ENCODE measurements at regions not wholly inside any gene's neighbourhood (a gene's known extent, or its start where the extent isn't known, plus 50 kb on each side); places are given as distances from the start of the nearest gene placed in this dataset.

DNA sequence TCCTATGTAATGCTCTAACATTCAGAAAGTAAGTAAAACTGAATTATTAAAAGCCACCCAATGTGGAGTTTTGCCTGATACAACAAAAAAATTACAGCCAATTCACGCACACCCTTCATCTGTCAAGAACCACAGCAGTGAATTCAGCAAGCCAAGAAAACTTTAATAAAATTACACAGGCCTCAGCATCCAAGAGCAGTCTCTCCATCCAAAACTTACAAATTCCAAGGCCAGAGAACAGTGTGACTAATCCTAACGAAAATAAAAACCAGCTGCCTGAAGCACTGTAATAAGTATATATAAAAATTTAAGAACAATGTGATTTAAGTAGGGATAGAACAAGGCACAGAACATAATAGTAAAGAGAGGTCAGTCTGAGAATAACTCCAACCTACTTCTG, 54.2 kb downstream of the SIX6 start:
- peak; percentile 38 for DNase-seq (ENCODE audit: low read depth)

DNA sequence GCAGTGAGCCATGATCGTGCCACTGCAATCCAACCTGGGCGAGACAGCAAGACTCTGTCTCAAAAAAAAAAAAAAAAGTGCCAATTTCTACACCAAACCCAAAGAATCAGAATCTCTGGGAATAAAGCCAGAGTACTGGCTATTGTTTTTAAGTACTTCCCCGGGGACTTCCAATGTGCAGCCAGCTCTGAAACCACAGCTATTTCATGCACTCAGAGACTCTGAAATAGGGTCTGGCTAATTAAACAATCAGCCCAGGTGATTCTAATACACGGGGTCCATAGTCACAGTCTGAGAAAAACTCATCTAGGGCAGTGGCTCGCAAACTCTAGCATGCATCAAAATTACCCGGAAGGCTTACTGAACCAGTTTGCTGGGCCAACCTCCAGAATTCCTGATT, 56.3 kb downstream of the SIX6 start:
- peak; percentile 36 for DNase-seq (ENCODE audit: low read depth)

DNA sequence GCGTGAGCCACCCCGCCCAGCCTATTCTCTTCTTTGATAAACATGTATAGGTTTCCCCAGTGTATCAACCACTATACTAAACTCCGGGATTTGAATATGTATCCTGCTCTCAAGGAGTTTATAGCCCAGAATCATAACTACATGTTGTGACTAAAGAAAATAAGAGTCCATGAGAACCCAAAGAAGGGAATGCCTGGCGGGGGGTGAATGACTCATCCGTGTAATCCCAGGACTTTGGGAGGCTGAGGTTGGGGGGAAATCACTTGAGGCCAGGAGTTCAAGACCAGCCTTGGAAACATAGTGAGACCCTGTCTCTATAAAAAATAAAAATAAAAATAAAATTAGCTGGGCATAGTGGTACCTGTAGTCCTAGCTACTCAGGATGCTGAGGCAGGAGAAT, 57.2 kb downstream of the SIX6 start:
- no peak for DNase-seq (ENCODE audit: low read depth)

DNA sequence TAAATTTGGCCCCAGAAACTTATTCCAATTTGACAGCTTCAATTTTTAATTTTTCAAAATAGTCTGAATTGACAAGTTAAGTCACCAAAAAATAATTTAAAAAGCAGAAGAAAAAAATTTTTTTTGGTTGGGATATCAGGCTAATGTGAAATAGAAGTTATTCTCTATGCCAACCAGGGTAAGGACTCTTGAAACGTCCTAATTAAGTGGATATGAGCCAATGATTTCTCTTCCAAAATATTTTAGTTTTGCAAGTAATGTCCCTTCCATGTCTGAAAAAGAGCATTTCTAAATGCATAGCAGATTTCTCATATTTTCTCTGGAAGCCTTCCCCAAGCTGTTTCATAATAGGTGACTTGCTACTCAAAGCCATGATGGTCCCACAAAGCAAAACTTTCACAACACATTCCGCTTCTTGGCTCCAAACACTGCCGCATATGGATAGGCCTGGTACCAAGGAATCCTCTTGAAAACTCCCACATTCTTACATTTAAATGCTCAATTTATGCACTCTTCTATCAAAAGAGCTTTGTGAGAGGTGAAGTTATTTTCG, 65.1 kb downstream of the SIX6 start:
- no peak for DNase-seq (ENCODE audit: low read depth)

DNA sequence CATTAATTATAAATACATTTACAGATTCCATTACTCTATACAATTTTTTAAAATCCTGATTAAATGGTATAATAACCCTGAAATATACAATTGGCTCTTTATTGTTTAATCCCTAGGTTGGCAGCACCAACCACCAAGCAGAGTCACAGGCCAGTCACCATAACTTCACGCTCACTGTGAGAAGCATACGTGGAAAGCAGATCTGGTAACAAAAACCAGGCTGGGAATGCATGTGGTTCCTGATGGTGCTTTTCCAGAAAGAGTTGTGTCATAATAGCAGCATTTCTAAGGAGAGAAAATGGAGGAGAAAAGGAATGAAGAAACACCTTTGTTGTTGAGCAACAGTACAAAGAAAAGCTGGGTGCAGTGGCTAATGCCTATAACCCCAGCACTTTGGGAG, 66.1 kb downstream of the SIX6 start:
- no peak for DNase-seq (ENCODE audit: low read depth)

DNA sequence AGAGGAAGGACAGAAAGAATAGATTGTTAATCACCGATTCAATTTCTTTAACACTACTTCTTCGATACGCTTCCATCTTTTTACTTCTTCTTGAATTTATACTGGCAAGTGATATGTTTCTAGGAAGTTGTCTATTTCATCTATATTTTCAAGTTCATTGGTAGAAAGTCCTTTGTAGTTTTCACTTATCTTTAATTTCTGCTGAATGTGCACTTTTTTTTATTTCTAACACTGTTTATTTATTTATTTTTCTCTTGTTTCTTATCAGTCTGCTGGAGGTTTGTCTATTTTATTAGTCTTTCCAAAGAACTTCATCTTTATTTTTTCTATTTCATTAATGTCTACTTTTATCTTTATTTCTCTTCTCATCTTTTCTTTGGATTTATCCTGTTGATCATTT, 63.6 kb downstream of the SIX1 start:
- DNase-seq (ENCODE audit: low read depth): no peak

DNA sequence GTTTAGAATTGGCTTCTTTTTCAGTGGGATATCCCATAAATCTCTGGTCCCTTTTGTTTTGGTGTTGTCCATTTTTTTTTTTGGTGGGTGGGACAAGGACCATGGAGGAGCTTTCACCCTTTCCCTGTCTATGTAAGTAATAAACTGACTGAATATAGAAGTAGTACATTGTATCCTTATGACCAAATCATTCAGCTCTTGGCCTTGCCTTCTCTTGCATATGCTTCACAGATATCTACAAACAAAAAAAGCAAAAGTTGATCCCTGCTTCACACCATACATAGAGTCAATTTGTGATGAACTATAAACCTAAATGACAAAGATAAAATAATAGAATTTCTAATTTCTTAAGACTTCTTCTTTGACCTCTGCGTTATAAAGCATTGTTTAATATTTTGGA, 59.8 kb downstream of the SIX1 start:
- DNase-seq (ENCODE audit: low read depth): no peak

DNA sequence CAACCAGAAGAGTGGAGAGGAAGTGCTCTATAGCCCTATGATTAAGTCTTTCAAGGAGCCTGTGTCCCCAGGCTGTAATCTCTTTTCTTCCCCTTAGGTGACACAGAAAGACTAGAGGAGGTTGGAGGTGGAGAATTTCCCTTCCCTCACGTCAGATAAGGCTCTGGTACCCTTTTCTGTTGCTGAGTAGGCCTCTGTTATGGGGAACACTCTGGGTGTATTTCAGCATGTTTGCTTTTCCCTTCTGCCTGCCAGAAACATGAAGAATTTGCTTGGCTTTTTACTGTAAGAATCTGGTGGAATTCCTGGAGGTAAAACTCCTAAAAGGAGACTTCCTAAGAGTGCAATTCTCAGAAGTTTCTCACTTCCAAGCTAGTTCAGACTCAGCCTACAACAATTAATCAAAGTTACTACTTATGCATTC, 58.3 kb downstream of the SIX1 start:
- no peak for DNase-seq (ENCODE audit: low read depth)

Data from GM04504 (cell line).